ENCODE measurements at regions not wholly inside any gene's neighbourhood (a gene's known extent, or its start where the extent isn't known, plus 50 kb on each side); places are given as distances from the start of the nearest gene placed in this dataset.

- TF ChIP-seq, protein P1, sequence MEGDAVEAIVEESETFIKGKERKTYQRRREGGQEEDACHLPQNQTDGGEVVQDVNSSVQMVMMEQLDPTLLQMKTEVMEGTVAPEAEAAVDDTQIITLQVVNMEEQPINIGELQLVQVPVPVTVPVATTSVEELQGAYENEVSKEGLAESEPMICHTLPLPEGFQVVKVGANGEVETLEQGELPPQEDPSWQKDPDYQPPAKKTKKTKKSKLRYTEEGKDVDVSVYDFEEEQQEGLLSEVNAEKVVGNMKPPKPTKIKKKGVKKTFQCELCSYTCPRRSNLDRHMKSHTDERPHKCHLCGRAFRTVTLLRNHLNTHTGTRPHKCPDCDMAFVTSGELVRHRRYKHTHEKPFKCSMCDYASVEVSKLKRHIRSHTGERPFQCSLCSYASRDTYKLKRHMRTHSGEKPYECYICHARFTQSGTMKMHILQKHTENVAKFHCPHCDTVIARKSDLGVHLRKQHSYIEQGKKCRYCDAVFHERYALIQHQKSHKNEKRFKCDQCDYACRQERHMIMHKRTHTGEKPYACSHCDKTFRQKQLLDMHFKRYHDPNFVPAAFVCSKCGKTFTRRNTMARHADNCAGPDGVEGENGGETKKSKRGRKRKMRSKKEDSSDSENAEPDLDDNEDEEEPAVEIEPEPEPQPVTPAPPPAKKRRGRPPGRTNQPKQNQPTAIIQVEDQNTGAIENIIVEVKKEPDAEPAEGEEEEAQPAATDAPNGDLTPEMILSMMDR (IDR thresholded peaks at IDR 0.05): no peak
- no peak for TF ChIP-seq POLR2A (IDR thresholded peaks at IDR 0.05)
These were observed 74.6 kb upstream of the TSC22D2 start for GRCh38 chr3:150333477-150333876.
